ENCODE measurements at regions not wholly inside any gene's neighbourhood (a gene's known extent, or its start where the extent isn't known, plus 50 kb on each side); places are given as distances from the start of the nearest gene placed in this dataset.

- ATAC-seq (ENCODE audit: insufficient read depth, low read depth) (no peak), DNase-seq (no peak)
- Histone ChIP-seq H3K9ac (ENCODE audit: low read depth, low read length) (no peak overlapping the region), H3K4me2 (ENCODE audit: insufficient read depth, low read length) (no peak overlapping the region), H3K27me3 (ENCODE audit: insufficient read depth, low read length, poor library complexity) (no peaks in the 10 kb centered on the region), H3K9me3 (ENCODE audit: insufficient read depth, low read length, severe bottlenecking) (no peaks in the 10 kb centered on the region), H3K4me1 (ENCODE audit: insufficient read depth, low read length) (no peaks in the 10 kb centered on the region), H3K79me2 (ENCODE audit: insufficient read depth, low read length) (no peaks in the 10 kb centered on the region), H3K36me3 (ENCODE audit: insufficient read depth, low read length) (no peaks in the 10 kb centered on the region), H3K27ac (ENCODE audit: low read length) (no peak overlapping the region), H4K20me1 (ENCODE audit: insufficient read depth, low read length) (no peaks in the 10 kb centered on the region), H3K4me3 (ENCODE audit: low read depth in 1 of 2, low read length in 2 of 2) (no peak overlapping the region), H2AFZ (ENCODE audit: low read depth, low read length) (no peak overlapping the region)
- TF ChIP-seq CTCF (IDR thresholded peaks at IDR 0.05; ENCODE audit: borderline replicate concordance, extremely low read depth, low read length, poor library complexity, severe bottlenecking) (no peak), EZH2 (IDR thresholded peaks at IDR 0.05; ENCODE audit: borderline replicate concordance, low read depth, low read length, severe bottlenecking) (no peak)
Observed at GRCh38 chr2:172246649-172247048, 143.9 kb upstream of the DLX2 start.

- ATAC-seq (ENCODE audit: insufficient read depth, low read depth) (no peak), DNase-seq (no peak)
- Histone ChIP-seq H3K79me2 (ENCODE audit: insufficient read depth, low read length) (no peaks in the 10 kb centered on the region), H3K4me2 (ENCODE audit: insufficient read depth, low read length) (no peak overlapping the region), H3K27me3 (ENCODE audit: insufficient read depth, low read length, poor library complexity) (no peaks in the 10 kb centered on the region), H3K27ac (ENCODE audit: low read length) (no peak overlapping the region), H3K36me3 (ENCODE audit: insufficient read depth, low read length) (no peaks in the 10 kb centered on the region), H3K4me3 (ENCODE audit: low read depth in 1 of 2, low read length in 2 of 2) (no peak overlapping the region), H4K20me1 (ENCODE audit: insufficient read depth, low read length) (no peaks in the 10 kb centered on the region), H3K9me3 (ENCODE audit: insufficient read depth, low read length, severe bottlenecking) (no peaks in the 10 kb centered on the region), H3K4me1 (ENCODE audit: insufficient read depth, low read length) (no peaks in the 10 kb centered on the region), H3K9ac (ENCODE audit: low read depth, low read length) (no peak overlapping the region), H2AFZ (ENCODE audit: low read depth, low read length) (no peak overlapping the region)
- no peak for TF ChIP-seq CTCF (IDR thresholded peaks at IDR 0.05; ENCODE audit: borderline replicate concordance, extremely low read depth, low read length, poor library complexity, severe bottlenecking)
- no peak for TF ChIP-seq EZH2 (IDR thresholded peaks at IDR 0.05; ENCODE audit: borderline replicate concordance, low read depth, low read length, severe bottlenecking)
Observed at GRCh38 chr2:172247203-172247602, 144.5 kb upstream of the DLX2 start.

GRCh38 chr2:172248381-172248780, 145.7 kb upstream of the DLX2 start:
- TF ChIP-seq EZH2 (IDR thresholded peaks at IDR 0.05; ENCODE audit: borderline replicate concordance, low read depth, low read length, severe bottlenecking) (no peak), CTCF (IDR thresholded peaks at IDR 0.05; ENCODE audit: borderline replicate concordance, extremely low read depth, low read length, poor library complexity, severe bottlenecking) (no peak)
- H3K4me2 ChIP-seq (ENCODE audit: insufficient read depth, low read length), result no peak overlapping the region
- H3K9ac ChIP-seq (ENCODE audit: low read depth, low read length), result no peak overlapping the region

GRCh38 chr2:172248785-172249187, 146.1 kb upstream of the DLX2 start:
- Histone ChIP-seq H3K4me2 (ENCODE audit: insufficient read depth, low read length) (no peak overlapping the region), H2AFZ (ENCODE audit: low read depth, low read length) (no peak overlapping the region), H3K36me3 (ENCODE audit: insufficient read depth, low read length) (no peaks in the 10 kb centered on the region), H3K27ac (ENCODE audit: low read length) (no peak overlapping the region), H3K9ac (ENCODE audit: low read depth, low read length) (no peak overlapping the region), H3K79me2 (ENCODE audit: insufficient read depth, low read length) (no peaks in the 10 kb centered on the region), H4K20me1 (ENCODE audit: insufficient read depth, low read length) (no peaks in the 10 kb centered on the region), H3K4me1 (ENCODE audit: insufficient read depth, low read length) (no peaks in the 10 kb centered on the region), H3K27me3 (ENCODE audit: insufficient read depth, low read length, poor library complexity) (no peaks in the 10 kb centered on the region), H3K9me3 (ENCODE audit: insufficient read depth, low read length, severe bottlenecking) (no peaks in the 10 kb centered on the region), H3K4me3 (ENCODE audit: low read depth in 1 of 2, low read length in 2 of 2) (no peak overlapping the region)
- TF ChIP-seq CTCF (IDR thresholded peaks at IDR 0.05; ENCODE audit: borderline replicate concordance, extremely low read depth, low read length, poor library complexity, severe bottlenecking) (no peak), EZH2 (IDR thresholded peaks at IDR 0.05; ENCODE audit: borderline replicate concordance, low read depth, low read length, severe bottlenecking) (no peak)
- no peak for ATAC-seq (ENCODE audit: insufficient read depth, low read depth)
- no peak for DNase-seq

More at GRCh38 chr2:172248381-172248780, 145.7 kb upstream of the DLX2 start:
- H3K4me1 ChIP-seq (ENCODE audit: insufficient read depth, low read length), result no peaks in the 10 kb centered on the region
- no peak for ATAC-seq (ENCODE audit: insufficient read depth, low read depth)
- DNase-seq, result no peak
- H3K79me2 ChIP-seq (ENCODE audit: insufficient read depth, low read length), result no peaks in the 10 kb centered on the region
- no peaks in the 10 kb centered on the region for H4K20me1 ChIP-seq (ENCODE audit: insufficient read depth, low read length)
- H3K9me3 ChIP-seq (ENCODE audit: insufficient read depth, low read length, severe bottlenecking), result no peaks in the 10 kb centered on the region
- H3K27me3 ChIP-seq (ENCODE audit: insufficient read depth, low read length, poor library complexity), result no peaks in the 10 kb centered on the region
- H3K36me3 ChIP-seq (ENCODE audit: insufficient read depth, low read length), result no peaks in the 10 kb centered on the region
- H3K27ac ChIP-seq (ENCODE audit: low read length), result no peak overlapping the region
- H2AFZ ChIP-seq (ENCODE audit: low read depth, low read length), result no peak overlapping the region
- no peak overlapping the region for H3K4me3 ChIP-seq (ENCODE audit: low read depth in 1 of 2, low read length in 2 of 2)
